ENCODE measurements at regions not wholly inside any gene's neighbourhood (a gene's known extent, or its start where the extent isn't known, plus 50 kb on each side); places are given as distances from the start of the nearest gene placed in this dataset.
A peak's percentile ranks its signal among the peaks of the same experiment; 100 is the strongest.

DNA sequence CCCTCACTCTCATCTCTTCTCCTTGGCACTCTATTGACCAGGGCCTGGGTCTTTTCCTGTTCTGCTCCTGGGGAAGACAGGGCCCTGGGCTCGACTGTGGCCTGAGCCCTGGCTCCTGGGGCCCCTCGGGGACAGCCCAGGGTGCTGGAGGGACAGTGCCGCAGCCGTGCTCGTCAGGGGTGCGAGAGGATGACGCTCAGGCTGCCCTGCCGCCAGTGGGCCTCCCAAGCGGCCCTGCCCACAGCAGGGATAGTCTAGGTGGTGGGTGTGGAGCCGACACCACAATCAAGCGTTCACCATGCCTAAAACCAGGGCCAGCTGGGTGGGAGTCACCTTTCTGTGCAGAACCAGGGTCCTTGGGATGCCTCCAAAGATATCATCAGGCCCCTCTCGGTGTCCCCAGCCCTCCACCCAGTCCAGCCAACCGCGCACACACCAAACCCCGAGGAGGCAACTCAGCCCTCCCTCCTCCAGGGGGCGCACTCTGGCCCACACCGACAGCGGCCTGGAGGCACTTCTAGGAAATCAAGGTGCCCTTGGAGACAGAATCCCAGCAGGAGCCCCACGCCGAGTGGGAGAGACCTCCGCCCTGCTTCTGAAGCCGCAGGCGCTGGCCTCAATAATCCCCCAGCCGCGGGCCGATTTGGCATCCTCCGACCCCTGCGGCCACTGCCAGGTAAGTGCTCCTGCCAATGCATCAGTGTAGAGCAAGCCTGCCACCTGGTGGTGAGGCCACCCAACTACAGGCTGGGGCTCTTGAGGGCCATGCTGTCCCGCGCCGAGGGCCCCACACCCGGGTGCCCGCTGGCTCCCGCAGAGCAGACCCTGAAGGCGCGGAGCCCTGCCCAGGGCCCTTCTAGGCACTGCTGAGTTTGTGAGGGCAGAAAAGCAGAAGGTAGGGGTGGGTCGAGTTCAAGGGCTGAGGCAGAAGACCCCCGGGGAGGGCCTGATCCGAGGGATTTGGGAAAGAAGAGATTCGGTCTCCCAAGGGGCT lies 496.4 kb downstream of the BUD13 start:
- Histone ChIP-seq H3K4me1 (replicated peaks) (no peaks in the 10 kb centered on the region), H3K27ac (no peak overlapping the region), H3K9me3 (no peaks in the 10 kb centered on the region), H3K36me3 (no peaks in the 10 kb centered on the region), H3K4me3 (no peak overlapping the region), H3K27me3 (replicated peaks; ENCODE audit: insufficient read depth) (no peaks in the 10 kb centered on the region)
- peak; percentile 40 for DNase-seq (ENCODE audit: low spot score)
- WGBS: 42% methylated on average over 40 of the region's 40 CpGs
- intact Hi-C loops (cut with DNase I): loop anchor here (2.0 kb wide), 1 partner anchor 942 kb away; no protein-coding TSS in a partner anchor
- peak; percentile 73 to 94 (median 86) for TF ChIP-seq CTCF (IDR thresholded peaks at IDR 0.05)
- no peak for TF ChIP-seq POLR2AphosphoS5 (IDR thresholded peaks at IDR 0.05)

GRCh38 chr11:116275635-116276034 lies 497.2 kb downstream of the BUD13 start:
- intact Hi-C loops (cut with DNase I): loop anchor here (2.0 kb wide), 1 partner anchor 941 kb away; no protein-coding TSS in a partner anchor
- H3K4me3 ChIP-seq: no peak overlapping the region
- H3K27me3 ChIP-seq (replicated peaks; ENCODE audit: insufficient read depth): no peaks in the 10 kb centered on the region
- H3K36me3 ChIP-seq: no peaks in the 10 kb centered on the region
- 64% methylated on average over 5 of the region's 5 CpGs for WGBS
- DNase-seq (ENCODE audit: low spot score): no peak
- H3K4me1 ChIP-seq (replicated peaks): no peaks in the 10 kb centered on the region
- H3K27ac ChIP-seq: no peak overlapping the region
- H3K9me3 ChIP-seq: no peaks in the 10 kb centered on the region
- no peak for TF ChIP-seq POLR2A (IDR thresholded peaks at IDR 0.05)
- no peak for TF ChIP-seq CTCF (IDR thresholded peaks at IDR 0.05)
- no peak for TF ChIP-seq POLR2AphosphoS5 (IDR thresholded peaks at IDR 0.05)

GRCh38 chr11:116274521-116274920 lies 498.3 kb downstream of the BUD13 start:
- TF ChIP-seq POLR2AphosphoS5 (IDR thresholded peaks at IDR 0.05) (no peak), CTCF (IDR thresholded peaks at IDR 0.05) (no peak), POLR2A (IDR thresholded peaks at IDR 0.05) (no peak)
- no peaks in the 10 kb centered on the region for H3K4me1 ChIP-seq (replicated peaks)
- intact Hi-C loops (cut with DNase I): no loop called here
- WGBS: 81% methylated on average over 4 of the region's 4 CpGs
- H3K27me3 ChIP-seq (replicated peaks; ENCODE audit: insufficient read depth): no peaks in the 10 kb centered on the region
- H3K36me3 ChIP-seq: no peaks in the 10 kb centered on the region
- no peak for DNase-seq (ENCODE audit: low spot score)
- no peak overlapping the region for H3K27ac ChIP-seq
- H3K9me3 ChIP-seq: no peaks in the 10 kb centered on the region
- H3K4me3 ChIP-seq: no peak overlapping the region

DNA sequence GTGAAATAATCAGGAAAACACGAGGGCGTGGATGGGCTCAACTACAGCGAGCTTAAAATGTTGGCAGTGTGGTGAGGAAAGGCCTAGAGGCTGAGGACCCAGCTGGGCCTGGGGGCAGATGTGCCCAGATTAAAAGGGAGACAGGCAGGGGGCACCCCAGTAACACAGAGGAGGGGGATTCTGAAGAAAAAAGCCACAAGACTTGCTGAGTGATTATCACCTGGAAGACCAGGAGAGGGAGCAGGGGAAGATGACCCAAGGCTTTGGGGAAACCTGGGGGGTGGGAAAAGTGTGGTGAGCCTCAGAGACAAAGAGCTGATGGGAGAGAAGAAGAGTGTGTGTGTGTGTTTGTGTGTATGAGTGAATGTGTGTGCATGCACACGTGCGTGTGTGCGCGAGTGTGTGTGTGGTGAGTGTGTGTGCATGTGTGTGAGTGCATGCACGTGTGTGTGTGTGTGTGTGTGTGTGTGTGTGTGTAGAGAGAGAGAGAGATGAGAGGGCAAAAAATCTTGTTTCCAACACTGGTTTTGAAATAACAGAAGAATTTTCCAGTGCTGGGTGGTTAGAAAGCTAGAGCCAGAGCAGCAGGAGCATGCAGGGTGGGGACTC lies 500.5 kb downstream of the BUD13 start:
- TF ChIP-seq POLR2A (IDR thresholded peaks at IDR 0.05) (no peak), CTCF (IDR thresholded peaks at IDR 0.05) (no peak), POLR2AphosphoS5 (IDR thresholded peaks at IDR 0.05) (no peak)
- Histone ChIP-seq H3K9me3 (no peaks in the 10 kb centered on the region), H3K27ac (no peak overlapping the region), H3K4me3 (no peak overlapping the region), H3K27me3 (replicated peaks; ENCODE audit: insufficient read depth) (no peaks in the 10 kb centered on the region), H3K36me3 (no peaks in the 10 kb centered on the region), H3K4me1 (replicated peaks) (no peaks in the 10 kb centered on the region)
- no peak for DNase-seq (ENCODE audit: low spot score)
- 68% methylated on average over 8 of the region's 8 CpGs for WGBS
- intact Hi-C loops (cut with DNase I): no loop called here

All from prostate gland (tissue), 2 donors.